KMS-11 (cell line): ENCODE measurements at regions not wholly inside any gene's neighbourhood (a gene's known extent, or its start where the extent isn't known, plus 50 kb on each side); places are given as distances from the start of the nearest gene placed in this dataset.
"Not testable (repeated sequence)": the region's sequence is repeated elsewhere in the genome, so short reads cannot be mapped to it uniquely, and the experiment has no call there.

ENCODE experiments used
- H2AFZ ChIP-seq: fragments of 200-600 bp; sonication (generic); 2 replicates; pipeline ENCODE4 v1.6.1; 2016; ENCODE audit warnings: antibody characterized with exemption, mixed run types, low read depth
- H3K27ac ChIP-seq: fragments of 200-600 bp; sonication (generic); 2 replicates; pipeline ENCODE4 v1.6.1; 2016; ENCODE audit warnings: mild to moderate bottlenecking, mixed run types
- H3K27me3 ChIP-seq: fragments of 200-600 bp; sonication (generic); 2 replicates; pipeline ENCODE4 v1.6.1; 2017; ENCODE audit warnings: mild to moderate bottlenecking, low read depth, mixed run types, moderate library complexity; ENCODE audit not compliant: insufficient read depth
- H3K36me3 ChIP-seq: fragments of 200-600 bp; sonication (generic); 2 replicates; pipeline ENCODE4 v1.6.1; 2017; ENCODE audit warnings: mild to moderate bottlenecking, mixed run types; ENCODE audit not compliant: insufficient read depth
- H3K4me1 ChIP-seq: fragments of 200-600 bp; sonication (generic); 2 replicates; pipeline ENCODE4 v1.6.1; 2016; ENCODE audit warnings: mild to moderate bottlenecking, low read depth, mixed run types; ENCODE audit not compliant: poor library complexity, severe bottlenecking
- H3K4me2 ChIP-seq: fragments of 200-600 bp; sonication (generic); 2 replicates; pipeline ENCODE4 v1.7.0; 2016; ENCODE audit warnings: mild to moderate bottlenecking, mixed run types
- H3K4me3 ChIP-seq: fragments of 200-600 bp; sonication (generic); IDR thresholded peaks from 2 replicates; pipeline ENCODE4 v1.6.1; 2017; ENCODE audit warnings: low read depth, low read length, mixed read lengths; ENCODE audit not compliant: insufficient read depth
- H3K79me2 ChIP-seq: fragments of 200-600 bp; sonication (generic); 2 replicates; pipeline ENCODE4 v1.6.1; 2016; ENCODE audit warnings: low read depth, mixed run types; ENCODE audit not compliant: insufficient read depth
- H3K9ac ChIP-seq: fragments of 200-600 bp; sonication (generic); 2 replicates; pipeline ENCODE4 v1.6.1; 2016; ENCODE audit warnings: mild to moderate bottlenecking, mixed run types
- H4K20me1 ChIP-seq: fragments of 200-600 bp; sonication (generic); 2 replicates; pipeline ENCODE4 v1.6.1; 2016; ENCODE audit warnings: mild to moderate bottlenecking, mixed run types; ENCODE audit not compliant: insufficient read depth
- CTCF ChIP-seq: fragments of 200-600 bp; sonication (generic); conservative IDR thresholded peaks from 2 replicates; pipeline ENCODE4 v1.6.1; 2017; ENCODE audit warnings: low read depth, mild to moderate bottlenecking, antibody characterized with exemption, low read length, moderate library complexity, mixed read lengths

GRCh38 chrX:77076896-77077295, 370.3 kb upstream of the FGF16 start:
- Histone ChIP-seq H3K4me1 (no peaks in the 10 kb centered on the region), H4K20me1 (no peaks in the 10 kb centered on the region), H3K4me3 (no peak overlapping the region), H3K9ac (no peak overlapping the region), H3K79me2 (no peaks in the 10 kb centered on the region), H3K36me3 (no peaks in the 10 kb centered on the region), H2AFZ (no peak overlapping the region), H3K27me3 (no peaks in the 10 kb centered on the region), H3K4me2 (no peak overlapping the region), H3K27ac (no peak overlapping the region)
- no peak for TF ChIP-seq CTCF

- not testable (repeated sequence) for H3K4me1 ChIP-seq, H3K4me2 ChIP-seq, H4K20me1 ChIP-seq, H3K79me2 ChIP-seq, H3K27me3 ChIP-seq, H2AFZ ChIP-seq, H3K9ac ChIP-seq, H3K36me3 ChIP-seq, H3K4me3 ChIP-seq, H3K27ac ChIP-seq
Observed at GRCh38 chrX:77081237-77081636, 366.0 kb upstream of the FGF16 start.

- H3K4me2 ChIP-seq, result no peak overlapping the region
- no peak overlapping the region for H2AFZ ChIP-seq
- no peaks in the 10 kb centered on the region for H3K27me3 ChIP-seq
- no peak for TF ChIP-seq CTCF
- no peaks in the 10 kb centered on the region for H3K79me2 ChIP-seq
- H3K27ac ChIP-seq, result no peak overlapping the region
- H3K9ac ChIP-seq, result no peak overlapping the region
- H3K4me1 ChIP-seq, result no peaks in the 10 kb centered on the region
- H4K20me1 ChIP-seq, result no peaks in the 10 kb centered on the region
- no peaks in the 10 kb centered on the region for H3K36me3 ChIP-seq
- H3K4me3 ChIP-seq, result no peak overlapping the region
Observed at GRCh38 chrX:77085372-77085771, 361.8 kb upstream of the FGF16 start.

GRCh38 chrX:77087529-77088169, 359.5 kb upstream of the FGF16 start:
- no peak overlapping the region for H3K4me3 ChIP-seq
- H4K20me1 ChIP-seq, result no peaks in the 10 kb centered on the region
- H2AFZ ChIP-seq, result no peak overlapping the region
- no peak overlapping the region for H3K27ac ChIP-seq
- no peaks in the 10 kb centered on the region for H3K36me3 ChIP-seq
- no peak overlapping the region for H3K9ac ChIP-seq
- no peak for TF ChIP-seq CTCF
- no peaks in the 10 kb centered on the region for H3K79me2 ChIP-seq
- no peaks in the 10 kb centered on the region for H3K4me1 ChIP-seq
- no peaks in the 10 kb centered on the region for H3K27me3 ChIP-seq
- H3K4me2 ChIP-seq, result no peak overlapping the region

- Histone ChIP-seq H3K27ac (no peak overlapping the region), H4K20me1 (no peaks in the 10 kb centered on the region), H3K27me3 (no peaks in the 10 kb centered on the region), H3K9ac (no peak overlapping the region), H3K36me3 (no peaks in the 10 kb centered on the region), H3K79me2 (no peaks in the 10 kb centered on the region), H2AFZ (no peak overlapping the region), H3K4me2 (no peak overlapping the region), H3K4me3 (no peak overlapping the region), H3K4me1 (no peaks in the 10 kb centered on the region)
- no peak for TF ChIP-seq CTCF
Observed at GRCh38 chrX:77088233-77088632, 359.0 kb upstream of the FGF16 start.
